HEK293 (cell line): ENCODE measurements at regions not wholly inside any gene's neighbourhood (a gene's known extent, or its start where the extent isn't known, plus 50 kb on each side); places are given as distances from the start of the nearest gene placed in this dataset.

Experiments
- BCL11B ChIP-seq: fragments of 450-650 bp; formaldehyde crosslinking; IDR thresholded peaks from 2 replicates; pipeline ENCODE4 v1.5.1; 2016; ENCODE audit warnings: low read depth, missing biosample characterization, missing genetic modification characterization
- CTCF ChIP-seq: fragments of 450-650 bp; formaldehyde crosslinking; IDR thresholded peaks from 2 replicates; pipeline ENCODE4 v1.5.1; 2016; ENCODE audit warnings: missing biosample characterization, missing genetic modification characterization
- MZF1 ChIP-seq: fragments of 450-650 bp; formaldehyde crosslinking; IDR thresholded peaks from 2 replicates; pipeline ENCODE4 v1.5.1; 2017; ENCODE audit warnings: missing biosample characterization, missing genetic modification characterization, borderline replicate concordance
- ZBTB20 ChIP-seq: fragments of 450-650 bp; formaldehyde crosslinking; IDR thresholded peaks from 2 replicates; pipeline ENCODE4 v1.5.1; 2016; ENCODE audit warnings: missing biosample characterization, missing genetic modification characterization
- ZBTB48 ChIP-seq: fragments of 450-650 bp; formaldehyde crosslinking; IDR thresholded peaks from 2 replicates; pipeline ENCODE4 v1.5.1; 2016; ENCODE audit warnings: missing biosample characterization, missing genetic modification characterization
- ZBTB7A ChIP-seq: fragments of 450-650 bp; formaldehyde crosslinking; IDR thresholded peaks from 2 replicates; pipeline ENCODE4 v1.5.1; 2016; ENCODE audit warnings: low read depth, missing biosample characterization, missing genetic modification characterization
- ZFP37 ChIP-seq: fragments of 450-650 bp; formaldehyde crosslinking; IDR thresholded peaks from 2 replicates; pipeline ENCODE4 v1.5.1; 2016; ENCODE audit warnings: missing biosample characterization, missing genetic modification characterization
- ZNF26 ChIP-seq: fragments of 450-650 bp; formaldehyde crosslinking; IDR thresholded peaks from 2 replicates; pipeline ENCODE4 v1.5.1; 2016; ENCODE audit warnings: missing biosample characterization, missing genetic modification characterization
- ZNF335 ChIP-seq: fragments of 450-650 bp; formaldehyde crosslinking; conservative IDR thresholded peaks from 2 replicates; pipeline ENCODE4 v1.5.1; 2016; ENCODE audit warnings: missing biosample characterization, missing genetic modification characterization
- ZNF404 ChIP-seq: fragments of 450-650 bp; formaldehyde crosslinking; IDR thresholded peaks from 2 replicates; pipeline ENCODE4 v1.5.1; 2017; ENCODE audit warnings: missing biosample characterization, missing genetic modification characterization
- ZNF621 ChIP-seq: fragments of 450-650 bp; formaldehyde crosslinking; IDR thresholded peaks from 2 replicates; pipeline ENCODE4 v1.5.1; 2017; ENCODE audit warnings: missing biosample characterization, missing genetic modification characterization
- ZNF629 ChIP-seq: fragments of 450-650 bp; formaldehyde crosslinking; IDR thresholded peaks from 2 replicates; pipeline ENCODE4 v1.5.1; 2017; ENCODE audit warnings: missing biosample characterization, missing genetic modification characterization
- ZNF670 ChIP-seq: fragments of 450-650 bp; formaldehyde crosslinking; IDR thresholded peaks from 2 replicates; pipeline ENCODE4 v1.5.1; 2016; ENCODE audit warnings: missing biosample characterization, missing genetic modification characterization, low read depth
- ZNF707 ChIP-seq: fragments of 450-650 bp; formaldehyde crosslinking; IDR thresholded peaks from 2 replicates; pipeline ENCODE4 v1.5.1; 2016; ENCODE audit warnings: missing biosample characterization, missing genetic modification characterization

GRCh38 chr20:19137641-19138040, 74.8 kb upstream of the SLC24A3 start:
- TF ChIP-seq ZFP37 (tag by site-specific recombination) (no peak), MZF1 (tag by site-specific recombination) (no peak), ZBTB7A (tag by site-specific recombination) (no peak), ZBTB48 (tag by site-specific recombination) (no peak), ZNF670 (tag by site-specific recombination) (no peak), ZNF404 (tag by site-specific recombination) (no peak), ZNF629 (tag by site-specific recombination) (no peak), CTCF (tag by site-specific recombination) (no peak), ZNF335 (tag by site-specific recombination) (no peak), ZNF707 (no peak), ZNF621 (no peak), ZBTB20 (tag by site-specific recombination) (no peak), BCL11B (tag by site-specific recombination) (no peak), ZNF26 (tag by site-specific recombination) (no peak)
